ENCODE measurements at regions not wholly inside any gene's neighbourhood (a gene's known extent, or its start where the extent isn't known, plus 50 kb on each side); places are given as distances from the start of the nearest gene placed in this dataset.

DNA sequence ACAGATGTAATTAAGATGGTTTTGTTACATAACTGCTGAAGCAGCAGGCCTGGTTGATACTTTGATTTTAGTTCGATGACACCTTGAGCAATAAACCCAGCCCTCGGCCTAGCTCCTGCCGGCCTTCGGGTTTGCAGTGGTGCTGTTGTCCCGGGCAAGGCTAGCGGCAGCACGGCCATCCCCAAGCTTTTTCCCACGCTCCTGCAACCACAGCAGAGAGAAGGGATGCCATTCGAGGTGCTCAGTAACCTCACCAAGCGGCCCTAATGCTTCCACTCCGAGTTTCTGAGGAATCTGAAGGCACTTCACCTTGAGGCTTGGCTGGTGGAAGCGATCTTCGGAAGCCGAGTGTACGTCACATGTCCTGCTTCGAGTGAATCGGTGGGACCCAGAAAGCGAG, 182.1 kb downstream of the NAF1 start:
- TF ChIP-seq, protein P1, sequence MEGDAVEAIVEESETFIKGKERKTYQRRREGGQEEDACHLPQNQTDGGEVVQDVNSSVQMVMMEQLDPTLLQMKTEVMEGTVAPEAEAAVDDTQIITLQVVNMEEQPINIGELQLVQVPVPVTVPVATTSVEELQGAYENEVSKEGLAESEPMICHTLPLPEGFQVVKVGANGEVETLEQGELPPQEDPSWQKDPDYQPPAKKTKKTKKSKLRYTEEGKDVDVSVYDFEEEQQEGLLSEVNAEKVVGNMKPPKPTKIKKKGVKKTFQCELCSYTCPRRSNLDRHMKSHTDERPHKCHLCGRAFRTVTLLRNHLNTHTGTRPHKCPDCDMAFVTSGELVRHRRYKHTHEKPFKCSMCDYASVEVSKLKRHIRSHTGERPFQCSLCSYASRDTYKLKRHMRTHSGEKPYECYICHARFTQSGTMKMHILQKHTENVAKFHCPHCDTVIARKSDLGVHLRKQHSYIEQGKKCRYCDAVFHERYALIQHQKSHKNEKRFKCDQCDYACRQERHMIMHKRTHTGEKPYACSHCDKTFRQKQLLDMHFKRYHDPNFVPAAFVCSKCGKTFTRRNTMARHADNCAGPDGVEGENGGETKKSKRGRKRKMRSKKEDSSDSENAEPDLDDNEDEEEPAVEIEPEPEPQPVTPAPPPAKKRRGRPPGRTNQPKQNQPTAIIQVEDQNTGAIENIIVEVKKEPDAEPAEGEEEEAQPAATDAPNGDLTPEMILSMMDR (conservative IDR thresholded peaks at IDR 0.05): no peak
- no peak for DNase-seq (ENCODE audit: low read depth, low spot score)
- Mint-ChIP-seq H3K4me1 (peaks cover 18% of the 10 kb centered on the region), H3K36me3 (ENCODE audit: low read depth) (no peaks in the 10 kb centered on the region), H3K27ac (ENCODE audit: unreplicated experiment) (no peak overlapping the region), H3K9me3 (peaks cover 6% of the 10 kb centered on the region), H3K27me3 (ENCODE audit: low read depth) (no peaks in the 10 kb centered on the region), H3K4me3 (no peak overlapping the region)

DNA sequence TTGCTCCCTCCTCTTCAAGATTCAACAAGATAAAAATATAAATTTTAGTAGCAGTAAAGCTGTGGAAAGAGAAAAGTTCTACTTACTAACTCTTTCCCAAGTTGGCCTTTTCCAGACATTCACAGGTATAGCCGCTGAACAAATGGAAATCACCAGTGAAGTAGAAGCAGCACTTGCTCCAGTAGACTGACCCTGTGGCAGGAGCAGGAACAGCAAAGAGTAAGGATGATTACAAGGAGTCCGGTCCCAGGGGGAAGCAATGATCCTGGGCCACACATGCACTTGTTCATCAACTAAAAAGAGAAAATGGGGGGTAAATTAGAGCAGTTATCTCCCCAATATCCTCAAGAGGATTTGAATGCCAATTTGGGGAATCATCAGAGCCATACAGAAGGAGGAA, 184.9 kb downstream of the NAF1 start:
- no peaks in the 10 kb centered on the region for H3K4me1 Mint-ChIP-seq
- H3K27me3 Mint-ChIP-seq (ENCODE audit: low read depth): no peaks in the 10 kb centered on the region
- DNase-seq (ENCODE audit: low read depth, low spot score): no peak
- no peaks in the 10 kb centered on the region for H3K36me3 Mint-ChIP-seq (ENCODE audit: low read depth)
- no peak overlapping the region for H3K4me3 Mint-ChIP-seq
- TF ChIP-seq, protein P1 (conservative IDR thresholded peaks at IDR 0.05): no peak
- H3K9me3 Mint-ChIP-seq: peaks cover 10% of the 10 kb centered on the region
- H3K27ac Mint-ChIP-seq (ENCODE audit: unreplicated experiment): no peak overlapping the region

DNA sequence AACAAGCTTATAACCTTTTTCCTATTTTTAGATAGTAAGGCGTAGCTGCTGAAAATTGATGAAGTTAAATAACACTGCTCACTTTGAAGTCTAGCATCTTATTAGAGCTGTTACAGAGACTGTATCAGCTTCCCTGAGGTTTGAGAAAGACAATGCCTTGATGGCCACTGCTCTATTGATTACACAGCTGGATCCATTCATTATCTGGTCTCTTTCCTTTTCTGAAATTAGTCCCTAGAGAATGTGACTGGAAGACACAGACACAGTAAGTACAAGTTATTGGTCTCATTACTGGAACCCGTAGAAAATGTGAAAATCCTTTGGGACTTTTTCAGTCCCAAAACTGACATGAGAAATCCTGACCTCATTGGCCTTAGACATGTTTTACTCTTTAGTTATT, 188.3 kb downstream of the NAF1 start:
- Mint-ChIP-seq H3K9me3 (peaks cover 7% of the 10 kb centered on the region), H3K4me1 (no peaks in the 10 kb centered on the region)

DNA sequence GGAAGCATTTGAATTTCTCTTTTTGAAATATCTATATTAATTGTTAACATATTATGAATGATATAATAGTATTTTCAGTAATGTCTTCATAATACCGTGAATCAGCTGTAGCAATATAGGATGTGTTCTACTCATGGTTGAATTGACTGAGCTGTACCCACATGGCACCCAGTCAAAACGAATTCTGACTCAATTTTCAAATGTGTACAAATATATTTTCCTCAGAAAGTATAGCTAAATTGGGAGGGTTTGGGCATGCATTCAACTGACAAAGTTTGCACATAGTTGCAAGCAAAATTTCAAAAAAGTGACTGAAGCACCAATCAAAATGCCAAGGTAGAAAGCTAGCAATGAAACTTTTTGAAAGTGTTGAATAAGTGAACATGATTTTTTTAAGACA, 188.9 kb downstream of the NAF1 start:
- Mint-ChIP-seq H3K36me3 (ENCODE audit: low read depth) (no peaks in the 10 kb centered on the region), H3K27me3 (ENCODE audit: low read depth) (no peaks in the 10 kb centered on the region), H3K9me3 (peaks cover 7% of the 10 kb centered on the region), H3K27ac (ENCODE audit: unreplicated experiment) (no peak overlapping the region), H3K4me1 (no peaks in the 10 kb centered on the region), H3K4me3 (no peak overlapping the region)
- TF ChIP-seq, protein P1 (conservative IDR thresholded peaks at IDR 0.05): no peak
- no peak for DNase-seq (ENCODE audit: low read depth, low spot score)

More for the DNA sequence above, 188.3 kb downstream of the NAF1 start:
- Mint-ChIP-seq H3K27ac (ENCODE audit: unreplicated experiment) (no peak overlapping the region), H3K4me3 (no peak overlapping the region), H3K27me3 (ENCODE audit: low read depth) (no peaks in the 10 kb centered on the region), H3K36me3 (ENCODE audit: low read depth) (no peaks in the 10 kb centered on the region)
- TF ChIP-seq, protein P1 (conservative IDR thresholded peaks at IDR 0.05): no peak
- DNase-seq (ENCODE audit: low read depth, low spot score): no peak

DNA sequence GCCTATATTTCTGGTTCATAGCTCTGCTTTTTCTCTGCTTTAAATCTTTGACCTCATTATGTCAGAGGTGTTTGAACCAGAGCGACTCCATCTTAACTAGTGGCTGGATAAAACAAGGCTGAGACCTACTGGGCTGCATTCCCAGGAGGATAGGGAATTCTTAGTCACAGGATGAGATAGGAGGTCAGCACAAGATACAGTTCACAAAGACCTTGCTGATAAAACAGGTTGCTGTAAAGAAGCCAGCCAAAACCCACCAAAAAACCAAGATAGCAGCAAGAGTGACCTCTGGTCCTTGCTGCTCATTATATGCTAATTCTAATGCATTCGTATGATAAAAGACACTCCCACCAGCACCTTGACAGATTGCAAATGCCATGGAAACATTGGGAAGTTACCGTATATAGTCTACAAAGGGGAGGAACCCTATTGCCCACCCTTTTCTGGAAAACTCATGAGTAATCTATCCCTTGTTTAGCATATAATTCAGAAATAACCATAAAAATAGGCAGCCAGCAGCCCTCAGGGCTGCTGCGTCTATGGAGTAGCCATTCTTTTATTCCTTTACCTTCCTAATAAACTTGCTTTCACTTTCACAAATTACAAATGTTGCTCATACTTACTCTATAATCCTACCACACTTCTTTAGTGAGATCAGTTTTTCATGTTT, 193.9 kb downstream of the NAF1 start:
- TF ChIP-seq, protein P1 (conservative IDR thresholded peaks at IDR 0.05): no peak
- no peak overlapping the region for H3K4me3 Mint-ChIP-seq
- no peaks in the 10 kb centered on the region for H3K36me3 Mint-ChIP-seq (ENCODE audit: low read depth)
- H3K27ac Mint-ChIP-seq (ENCODE audit: unreplicated experiment): no peak overlapping the region
- H3K4me1 Mint-ChIP-seq: no peaks in the 10 kb centered on the region
- DNase-seq (ENCODE audit: low read depth, low spot score): no peak
- H3K27me3 Mint-ChIP-seq (ENCODE audit: low read depth): no peaks in the 10 kb centered on the region
- peaks cover 2% of the 10 kb centered on the region for H3K9me3 Mint-ChIP-seq
